ENCODE measurements at regions not wholly inside any gene's neighbourhood (a gene's known extent, or its start where the extent isn't known, plus 50 kb on each side); places are given as distances from the start of the nearest gene placed in this dataset.

GRCh38 chr9:119003201-119003611, 366.0 kb downstream of the BRINP1 start:
- TF ChIP-seq POLR2A (IDR thresholded peaks at IDR 0.05) = no peak
- TF ChIP-seq CTCF (IDR thresholded peaks at IDR 0.05) = no peak
